ENCODE measurements at regions not wholly inside any gene's neighbourhood (a gene's known extent, or its start where the extent isn't known, plus 50 kb on each side); places are given as distances from the start of the nearest gene placed in this dataset.
A peak's percentile ranks its signal among the peaks of the same experiment; 100 is the strongest.

- no peak for FAIRE-seq
- TF ChIP-seq POLR2A (IDR thresholded peaks at IDR 0.05; ENCODE audit: low read depth, low read length), result no peak
- no peak for TF ChIP-seq POLR2AphosphoS5 (IDR thresholded peaks at IDR 0.05; ENCODE audit: low read depth, low read length)
- no peak for TF ChIP-seq POU2F2 (IDR thresholded peaks at IDR 0.05; ENCODE audit: low read depth, low read length)
- no peak for TF ChIP-seq SPI1 (IDR thresholded peaks at IDR 0.05; ENCODE audit: low read depth, low read length)
- TF ChIP-seq PAX5 (IDR thresholded peaks at IDR 0.05; ENCODE audit: insufficient read depth, low read length, severe bottlenecking), result no peak
- TF ChIP-seq TAF1 (IDR thresholded peaks at IDR 0.05; ENCODE audit: low read depth, low read length), result no peak
- no peak for DNase-seq (ENCODE audit: insufficient read length, low spot score)
These were observed 114.4 kb upstream of the ZNF507 start for GRCh38 chr19:32231020-32231419.

GRCh38 chr19:32231691-32232090 is 113.7 kb upstream of the ZNF507 start:
- TF ChIP-seq POLR2A (IDR thresholded peaks at IDR 0.05; ENCODE audit: low read depth, low read length) (no peak), POU2F2 (IDR thresholded peaks at IDR 0.05; ENCODE audit: low read depth, low read length) (no peak), POLR2AphosphoS5 (IDR thresholded peaks at IDR 0.05; ENCODE audit: low read depth, low read length) (no peak), SPI1 (IDR thresholded peaks at IDR 0.05; ENCODE audit: low read depth, low read length) (no peak), TAF1 (IDR thresholded peaks at IDR 0.05; ENCODE audit: low read depth, low read length) (no peak), PAX5 (IDR thresholded peaks at IDR 0.05; ENCODE audit: insufficient read depth, low read length, severe bottlenecking) (no peak)
- FAIRE-seq (no peak), DNase-seq (ENCODE audit: insufficient read length, low spot score) (no peak)

- DNase-seq (ENCODE audit: insufficient read length, low spot score) (no peak), FAIRE-seq (no peak)
- no peak for TF ChIP-seq PAX5 (IDR thresholded peaks at IDR 0.05; ENCODE audit: insufficient read depth, low read length, severe bottlenecking)
- no peak for TF ChIP-seq POU2F2 (IDR thresholded peaks at IDR 0.05; ENCODE audit: low read depth, low read length)
- TF ChIP-seq SPI1 (IDR thresholded peaks at IDR 0.05; ENCODE audit: low read depth, low read length), result no peak
- no peak for TF ChIP-seq POLR2A (IDR thresholded peaks at IDR 0.05; ENCODE audit: low read depth, low read length)
- TF ChIP-seq TAF1 (IDR thresholded peaks at IDR 0.05; ENCODE audit: low read depth, low read length), result no peak
- TF ChIP-seq POLR2AphosphoS5 (IDR thresholded peaks at IDR 0.05; ENCODE audit: low read depth, low read length), result no peak
These were observed 113.0 kb upstream of the ZNF507 start for GRCh38 chr19:32232449-32232848.

- no peak for DNase-seq (ENCODE audit: insufficient read length, low spot score)
- no peak for FAIRE-seq
- TF ChIP-seq SPI1 (IDR thresholded peaks at IDR 0.05; ENCODE audit: low read depth, low read length) (no peak), POLR2AphosphoS5 (IDR thresholded peaks at IDR 0.05; ENCODE audit: low read depth, low read length) (no peak), TAF1 (IDR thresholded peaks at IDR 0.05; ENCODE audit: low read depth, low read length) (no peak), PAX5 (IDR thresholded peaks at IDR 0.05; ENCODE audit: insufficient read depth, low read length, severe bottlenecking) (no peak), POLR2A (IDR thresholded peaks at IDR 0.05; ENCODE audit: low read depth, low read length) (no peak), POU2F2 (IDR thresholded peaks at IDR 0.05; ENCODE audit: low read depth, low read length) (no peak)
These were observed 112.3 kb upstream of the ZNF507 start for GRCh38 chr19:32233091-32233490.

GRCh38 chr19:32233885-32234284 is 111.5 kb upstream of the ZNF507 start:
- no peak for TF ChIP-seq TAF1 (IDR thresholded peaks at IDR 0.05; ENCODE audit: low read depth, low read length)
- TF ChIP-seq POLR2A (IDR thresholded peaks at IDR 0.05; ENCODE audit: low read depth, low read length), result no peak
- no peak for TF ChIP-seq POU2F2 (IDR thresholded peaks at IDR 0.05; ENCODE audit: low read depth, low read length)
- TF ChIP-seq PAX5 (IDR thresholded peaks at IDR 0.05; ENCODE audit: insufficient read depth, low read length, severe bottlenecking), result no peak
- FAIRE-seq, result no peak

GRCh38 chr19:32234663-32235217 is 110.7 kb upstream of the ZNF507 start:
- TF ChIP-seq POU2F2 (IDR thresholded peaks at IDR 0.05; ENCODE audit: low read depth, low read length) (no peak), POLR2AphosphoS5 (IDR thresholded peaks at IDR 0.05; ENCODE audit: low read depth, low read length) (no peak), TAF1 (IDR thresholded peaks at IDR 0.05; ENCODE audit: low read depth, low read length) (no peak), POLR2A (IDR thresholded peaks at IDR 0.05; ENCODE audit: low read depth, low read length) (no peak), SPI1 (IDR thresholded peaks at IDR 0.05; ENCODE audit: low read depth, low read length) (no peak), PAX5 (IDR thresholded peaks at IDR 0.05; ENCODE audit: insufficient read depth, low read length, severe bottlenecking) (no peak)
- no peak for FAIRE-seq
- DNase-seq (ENCODE audit: insufficient read length, low spot score), result no peak

More at GRCh38 chr19:32233885-32234284, 111.5 kb upstream of the ZNF507 start:
- no peak for DNase-seq (ENCODE audit: insufficient read length, low spot score)

GRCh38 chr19:32238076-32238475 is 107.3 kb upstream of the ZNF507 start:
- DNase-seq (ENCODE audit: insufficient read length, low spot score) (peak; percentile 37), FAIRE-seq (no peak)
- TF ChIP-seq PAX5 (IDR thresholded peaks at IDR 0.05; ENCODE audit: insufficient read depth, low read length, severe bottlenecking), result no peak
- TF ChIP-seq POLR2A (IDR thresholded peaks at IDR 0.05; ENCODE audit: low read depth, low read length), result no peak
- peak; percentile 94 for TF ChIP-seq SPI1 (IDR thresholded peaks at IDR 0.05; ENCODE audit: low read depth, low read length)

- FAIRE-seq (no peak), DNase-seq (ENCODE audit: insufficient read length, low spot score) (no peak)
- TF ChIP-seq POU2F2 (IDR thresholded peaks at IDR 0.05; ENCODE audit: low read depth, low read length), result no peak
- no peak for TF ChIP-seq PAX5 (IDR thresholded peaks at IDR 0.05; ENCODE audit: insufficient read depth, low read length, severe bottlenecking)
- no peak for TF ChIP-seq POLR2A (IDR thresholded peaks at IDR 0.05; ENCODE audit: low read depth, low read length)
- no peak for TF ChIP-seq SPI1 (IDR thresholded peaks at IDR 0.05; ENCODE audit: low read depth, low read length)
- no peak for TF ChIP-seq TAF1 (IDR thresholded peaks at IDR 0.05; ENCODE audit: low read depth, low read length)
- TF ChIP-seq POLR2AphosphoS5 (IDR thresholded peaks at IDR 0.05; ENCODE audit: low read depth, low read length), result no peak
These were observed 105.1 kb upstream of the ZNF507 start for GRCh38 chr19:32240316-32240715.

- no peak for TF ChIP-seq POLR2A (IDR thresholded peaks at IDR 0.05; ENCODE audit: low read depth, low read length)
- TF ChIP-seq PAX5 (IDR thresholded peaks at IDR 0.05; ENCODE audit: insufficient read depth, low read length, severe bottlenecking), result no peak
- TF ChIP-seq SPI1 (IDR thresholded peaks at IDR 0.05; ENCODE audit: low read depth, low read length), result no peak
- no peak for TF ChIP-seq POU2F2 (IDR thresholded peaks at IDR 0.05; ENCODE audit: low read depth, low read length)
- no peak for TF ChIP-seq POLR2AphosphoS5 (IDR thresholded peaks at IDR 0.05; ENCODE audit: low read depth, low read length)
- TF ChIP-seq TAF1 (IDR thresholded peaks at IDR 0.05; ENCODE audit: low read depth, low read length), result no peak
- DNase-seq (ENCODE audit: insufficient read length, low spot score) (no peak), FAIRE-seq (no peak)
These were observed 104.1 kb upstream of the ZNF507 start for GRCh38 chr19:32241306-32241705.
